GM19035 (cell line): ENCODE measurements at regions not wholly inside any gene's neighbourhood (a gene's known extent, or its start where the extent isn't known, plus 50 kb on each side); places are given as distances from the start of the nearest gene placed in this dataset.
"Not testable (repeated sequence)": the region's sequence is repeated elsewhere in the genome, so short reads cannot be mapped to it uniquely, and the experiment has no call there.

ENCODE experiments used
- ATAC-seq: cut with Tn5 transposase; IDR thresholded peaks from one replicate; pipeline ENCODE4 v1.9.1; 2021; ENCODE audit not compliant: unreplicated experiment

DNA sequence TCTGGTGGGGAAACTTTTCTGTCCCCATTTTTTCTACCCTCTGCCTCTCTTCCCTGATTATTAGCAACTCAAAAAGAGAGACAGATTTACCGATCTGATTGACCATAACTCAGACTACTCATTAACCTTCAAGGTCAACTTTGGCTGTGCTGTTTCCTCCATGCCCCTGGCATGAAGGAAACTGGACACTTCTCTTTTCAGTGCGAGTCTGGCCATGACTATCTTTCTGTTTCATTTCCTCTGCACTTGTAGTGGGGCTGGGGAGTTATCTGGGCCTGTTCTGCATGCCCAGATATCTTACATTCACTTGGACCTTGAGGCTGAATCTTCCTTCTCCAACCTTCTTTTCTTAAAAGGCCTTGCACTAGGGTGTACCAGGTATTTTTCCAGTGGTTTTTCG lies 76.9 kb upstream of the SLCO2A1 start:
- ATAC-seq, result peak; percentile 72

DNA sequence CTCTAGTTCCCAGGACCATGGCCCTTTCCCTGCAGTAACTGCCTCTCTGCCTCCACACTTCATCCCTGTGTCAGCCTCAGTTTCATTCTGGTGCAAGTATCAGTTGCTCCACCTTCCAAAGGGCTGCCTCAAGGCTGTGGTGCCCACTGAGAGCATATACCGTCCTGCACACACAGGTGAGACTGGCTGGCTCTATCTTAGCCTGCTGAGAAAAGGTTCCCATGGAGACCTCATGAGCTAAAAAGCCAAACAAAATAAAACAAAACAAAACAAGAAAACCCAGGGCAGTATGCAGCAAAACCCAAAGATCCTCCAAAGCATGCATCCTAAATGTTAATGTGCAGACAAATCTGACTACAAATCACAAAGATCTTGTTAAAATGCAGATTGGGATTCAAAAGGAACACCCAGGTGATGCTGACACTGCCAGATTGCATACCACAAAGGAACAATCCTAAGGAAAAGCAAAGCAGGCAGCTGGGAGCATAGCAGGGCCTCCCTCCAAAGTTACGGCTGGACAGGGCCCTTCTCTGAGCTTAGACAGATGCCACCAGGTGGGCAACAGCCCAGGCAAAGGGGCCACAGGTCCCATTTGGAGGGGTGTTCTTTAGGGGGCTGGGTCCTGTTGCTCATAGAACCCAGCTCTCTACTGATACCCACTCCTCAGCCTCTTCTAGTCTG lies 76.3 kb upstream of the SLCO2A1 start:
- no peak for ATAC-seq

DNA sequence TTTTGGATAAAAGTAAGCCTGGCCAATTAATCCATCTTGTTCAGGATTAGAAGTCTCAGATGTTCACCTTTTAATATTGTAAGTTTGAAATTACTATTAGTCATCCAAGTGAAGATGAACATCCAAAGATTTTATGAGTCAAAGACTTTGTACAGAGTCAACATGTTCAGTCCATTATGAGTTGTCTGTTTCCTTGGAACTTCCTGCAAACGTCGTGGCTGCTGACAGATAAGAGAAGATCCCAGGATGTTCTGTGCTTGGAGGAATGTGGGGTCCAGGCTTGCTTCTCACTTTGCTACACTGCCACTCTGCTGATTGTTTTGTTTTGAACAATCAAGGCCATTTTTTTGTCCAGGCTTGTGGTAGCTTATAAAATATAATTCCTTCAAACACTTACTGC lies 74.3 kb upstream of the SLCO2A1 start:
- no peak for ATAC-seq

DNA sequence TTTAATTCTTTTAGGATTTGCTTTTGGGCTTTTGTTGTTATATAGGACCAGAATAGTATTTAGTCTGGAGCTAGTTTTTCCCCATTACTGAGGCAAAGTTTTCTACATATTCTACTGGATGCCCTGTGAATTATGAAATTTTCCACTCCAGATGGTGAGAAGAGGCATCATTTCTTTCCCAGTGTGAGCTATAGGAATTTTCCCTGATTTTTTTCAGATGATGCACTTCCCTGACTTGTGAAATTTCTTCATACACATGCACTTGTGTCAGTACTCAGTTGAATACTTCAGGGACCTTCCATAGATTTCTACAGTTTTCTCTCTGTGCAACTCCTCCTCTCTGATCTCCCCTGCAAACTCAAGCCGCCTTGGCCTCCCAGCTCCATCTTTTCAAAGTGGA lies 73.7 kb upstream of the SLCO2A1 start:
- no peak for ATAC-seq

DNA sequence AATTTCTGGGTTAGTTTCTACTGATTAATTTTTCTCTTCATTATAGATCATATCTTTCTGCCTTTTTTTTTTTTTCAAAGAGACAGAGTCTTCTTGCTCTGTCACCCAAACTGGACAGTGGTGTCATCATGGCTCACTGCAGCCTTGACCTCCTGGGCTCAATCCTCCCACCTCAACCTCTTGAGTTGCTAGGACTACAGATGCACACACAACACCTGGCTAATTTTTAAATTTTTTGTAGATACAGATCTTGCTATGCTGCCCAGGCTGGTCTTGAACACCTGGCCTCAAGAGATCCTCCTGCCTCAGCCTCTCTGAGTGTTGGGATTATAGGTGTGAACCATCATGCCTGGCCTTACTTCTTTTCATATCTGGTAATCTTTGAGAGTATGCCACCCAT lies 73.3 kb upstream of the SLCO2A1 start:
- ATAC-seq, result no peak

DNA sequence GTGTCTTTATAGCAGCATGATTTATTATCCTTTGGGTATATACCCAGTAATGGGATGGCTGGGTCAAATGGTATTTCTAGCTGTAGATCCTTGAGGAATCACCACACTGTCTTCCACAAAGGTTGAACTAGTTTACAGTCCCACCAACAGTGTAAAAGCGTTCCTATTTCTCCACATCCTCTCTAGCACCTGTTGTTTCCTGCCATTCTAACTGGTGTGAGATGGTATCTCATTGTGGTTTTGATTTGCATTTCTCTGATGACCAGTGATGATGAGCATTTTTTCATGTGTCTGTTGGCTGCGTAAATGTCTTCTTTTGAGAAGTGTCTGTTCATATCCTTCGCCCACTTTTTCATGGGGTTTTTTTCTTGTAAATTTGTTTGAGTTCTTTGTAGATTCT lies 66.5 kb upstream of the SLCO2A1 start:
- ATAC-seq, result not testable (repeated sequence)

DNA sequence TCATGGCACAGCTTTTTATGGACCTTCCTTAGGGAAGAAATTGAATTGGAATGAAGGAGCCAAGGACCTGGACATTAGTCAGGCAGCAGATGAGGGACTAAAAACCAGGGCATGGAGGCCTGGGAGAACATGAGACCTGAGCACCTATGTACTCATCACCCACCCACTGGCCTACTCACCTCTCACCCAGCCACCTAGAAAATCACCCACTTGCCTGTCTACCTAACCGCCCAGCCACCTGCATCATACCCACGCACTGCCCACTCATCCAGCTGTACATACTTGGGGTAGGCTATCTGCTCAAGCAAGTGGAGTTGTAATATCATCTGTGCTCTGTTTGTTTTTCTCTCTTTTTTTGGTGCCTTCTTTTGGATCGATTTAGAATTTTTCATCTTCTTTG lies 65.3 kb upstream of the SLCO2A1 start:
- ATAC-seq, result no peak

DNA sequence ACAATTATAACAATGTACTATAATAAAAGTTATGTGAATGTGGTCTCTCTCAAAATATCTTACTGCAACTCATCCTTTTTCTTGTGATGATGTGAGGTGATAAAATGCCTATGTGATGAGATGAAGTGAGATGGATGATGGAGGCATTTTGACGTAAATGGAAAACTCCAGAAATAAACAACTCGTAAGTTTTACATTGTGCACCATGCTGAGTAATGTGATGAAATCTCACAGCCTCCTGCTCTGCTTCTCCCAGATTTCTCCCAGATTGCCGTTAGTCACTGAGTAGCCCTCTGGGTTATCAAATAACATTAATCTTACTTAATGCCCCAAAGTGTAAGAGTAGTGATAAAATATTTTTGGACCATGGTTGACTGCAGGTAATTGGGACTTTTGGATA lies 64.8 kb upstream of the SLCO2A1 start:
- ATAC-seq, result no peak

DNA sequence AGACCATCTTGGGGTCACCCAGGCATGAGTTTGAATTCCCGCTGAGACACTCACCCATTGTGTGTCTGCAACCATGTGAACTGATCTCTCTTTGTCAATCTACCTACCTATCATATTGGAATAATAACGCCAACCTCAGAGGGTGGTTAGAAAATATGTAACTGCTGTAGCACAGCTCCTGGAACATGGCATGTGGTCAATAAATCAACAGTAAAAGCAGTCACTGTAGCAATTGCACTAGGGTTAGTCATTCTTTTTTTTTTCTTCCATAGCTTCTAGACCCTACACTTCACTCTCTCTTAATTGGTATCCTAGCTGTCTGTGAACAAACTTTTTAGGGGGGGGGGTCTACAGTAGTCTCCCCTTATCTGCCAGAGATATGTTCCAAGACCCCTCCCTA lies 64.2 kb upstream of the SLCO2A1 start:
- no peak for ATAC-seq

DNA sequence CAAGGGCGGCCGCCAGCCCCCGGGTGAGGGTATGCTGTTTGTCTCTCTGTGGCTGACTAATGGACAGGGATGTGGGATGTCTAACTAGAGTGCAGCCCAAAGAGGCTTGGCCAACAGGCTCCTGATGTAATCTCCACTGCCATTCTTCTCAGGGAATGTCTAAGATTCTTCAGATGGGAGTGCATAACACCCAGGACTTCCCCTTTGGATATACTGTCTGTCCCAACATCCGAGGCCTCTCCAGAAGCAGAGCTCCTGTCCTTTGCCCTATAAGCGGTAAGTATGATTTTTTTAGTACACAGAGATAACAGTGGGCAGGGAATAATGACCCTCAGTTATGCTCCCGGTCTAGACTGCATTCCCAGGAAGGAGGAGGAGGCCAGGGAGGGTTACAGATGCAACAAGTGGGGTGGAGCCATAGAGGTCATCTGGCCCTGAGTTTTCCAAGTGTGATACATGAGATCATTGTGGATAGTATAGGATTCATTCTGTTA lies 62.5 kb upstream of the SLCO2A1 start:
- no peak for ATAC-seq

DNA sequence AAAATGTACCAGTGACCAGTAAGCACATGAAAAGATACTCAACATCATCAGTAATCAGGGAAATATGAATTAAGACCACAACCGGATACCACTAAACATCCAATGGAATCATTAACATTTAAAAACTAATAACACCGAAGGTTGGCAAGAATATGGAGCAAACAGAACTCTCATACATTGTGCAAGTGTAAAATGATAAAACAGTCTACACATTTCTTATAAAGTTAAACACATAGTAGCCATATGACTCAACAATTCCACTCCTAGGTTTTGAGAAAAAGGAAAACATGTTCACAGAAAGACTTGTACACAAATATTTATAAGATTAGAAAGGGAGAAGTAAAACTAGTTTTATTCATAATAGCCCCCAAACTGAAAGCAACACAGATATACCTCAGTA lies 60.3 kb upstream of the SLCO2A1 start:
- ATAC-seq, result no peak

DNA sequence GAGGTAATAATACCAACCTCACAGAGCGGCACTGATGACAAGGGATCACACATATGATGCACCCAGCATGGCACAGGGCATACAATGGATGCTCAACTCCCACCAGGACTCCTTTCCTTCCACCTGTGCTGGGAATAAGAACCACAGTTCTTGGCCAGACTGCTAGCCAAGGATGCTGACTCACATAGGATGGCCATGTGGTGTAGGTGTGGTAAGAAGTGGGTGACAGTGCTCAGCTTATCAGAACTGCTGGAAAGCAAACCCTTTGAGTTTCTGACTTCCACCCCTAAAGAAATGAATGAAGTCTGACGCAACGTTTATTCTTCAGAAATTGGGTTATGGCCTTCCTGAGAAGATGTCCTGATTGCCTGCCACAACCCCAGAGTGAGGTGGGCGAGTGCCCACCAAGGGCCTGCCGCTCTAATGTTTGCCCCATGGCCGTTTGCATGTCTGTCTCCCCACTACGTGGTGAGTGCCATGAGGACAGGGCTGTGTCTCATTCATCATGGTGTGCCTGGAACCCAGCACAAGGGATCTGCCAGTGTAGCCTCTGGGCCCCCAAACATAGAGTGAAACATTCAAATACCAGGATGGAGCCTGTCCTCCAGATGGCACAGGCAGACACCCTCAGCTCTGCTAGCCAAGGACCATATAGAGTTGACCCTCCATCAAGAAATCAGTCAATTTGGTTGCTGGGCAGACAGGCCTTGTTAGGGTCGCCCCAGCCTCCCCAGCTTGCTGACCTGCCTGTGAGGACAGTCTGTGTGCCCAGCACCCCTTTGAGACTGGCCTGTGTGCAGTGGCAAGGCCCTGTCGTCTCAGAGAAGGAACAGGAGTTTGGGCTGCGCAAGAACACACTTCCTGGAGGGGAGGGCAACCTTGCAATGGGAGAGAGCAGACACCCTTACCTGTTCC lies 57.6 kb upstream of the SLCO2A1 start:
- ATAC-seq, result no peak

DNA sequence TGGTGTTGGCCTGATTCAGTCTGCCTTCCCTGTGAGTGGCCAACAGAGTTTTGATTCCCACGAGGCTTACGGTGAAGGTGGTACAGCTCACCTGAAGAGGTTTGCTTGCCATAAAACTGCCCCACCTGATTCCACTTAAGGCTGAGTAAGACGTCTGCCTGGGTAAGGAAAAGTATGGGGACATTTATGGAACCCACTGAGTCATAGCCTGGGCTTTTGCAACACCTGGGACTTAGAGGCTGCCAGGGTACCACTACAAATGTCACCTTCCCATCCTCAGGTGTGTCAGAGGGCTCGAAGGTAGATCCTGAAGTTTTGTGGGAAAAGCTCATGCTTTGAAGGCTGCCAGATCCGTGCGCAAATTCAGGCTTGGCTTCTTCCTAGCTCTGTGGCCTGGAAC lies 56.9 kb upstream of the SLCO2A1 start:
- no peak for ATAC-seq

DNA sequence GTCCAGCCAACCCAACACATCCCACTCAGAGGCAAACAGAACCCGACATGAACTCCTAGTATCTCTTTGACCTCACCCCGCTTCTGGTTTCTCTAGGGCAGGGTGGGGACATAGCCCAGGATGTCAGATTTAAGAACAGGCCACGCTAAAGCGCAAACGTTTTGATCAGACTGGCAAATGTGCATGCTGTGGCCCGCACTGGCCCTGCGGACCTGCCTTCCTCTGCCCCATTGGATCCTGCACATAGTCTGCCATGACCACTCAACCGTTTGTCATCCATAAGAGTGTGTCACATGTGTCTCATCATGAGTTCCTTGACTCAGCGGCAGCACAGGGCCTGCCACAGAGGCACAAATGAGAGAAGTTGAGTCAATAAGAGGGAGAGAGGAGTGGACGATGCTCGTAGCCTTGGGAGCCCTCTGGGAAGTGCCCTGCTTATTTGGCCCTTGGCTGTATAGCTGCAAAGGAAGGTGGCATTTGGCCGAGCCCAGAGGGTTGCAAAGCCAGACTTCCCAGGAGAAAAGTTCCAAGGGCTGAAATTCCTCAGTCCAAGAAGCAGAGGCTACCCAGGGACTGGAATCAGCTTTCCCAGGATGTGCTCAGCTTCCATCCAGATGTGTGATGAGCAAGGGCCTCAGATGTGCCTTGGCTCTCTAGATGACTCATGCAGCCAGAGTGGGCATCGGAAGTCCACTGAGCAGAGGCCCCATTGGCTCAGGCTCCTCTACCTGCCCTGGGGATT lies 55.5 kb upstream of the SLCO2A1 start:
- no peak for ATAC-seq

DNA sequence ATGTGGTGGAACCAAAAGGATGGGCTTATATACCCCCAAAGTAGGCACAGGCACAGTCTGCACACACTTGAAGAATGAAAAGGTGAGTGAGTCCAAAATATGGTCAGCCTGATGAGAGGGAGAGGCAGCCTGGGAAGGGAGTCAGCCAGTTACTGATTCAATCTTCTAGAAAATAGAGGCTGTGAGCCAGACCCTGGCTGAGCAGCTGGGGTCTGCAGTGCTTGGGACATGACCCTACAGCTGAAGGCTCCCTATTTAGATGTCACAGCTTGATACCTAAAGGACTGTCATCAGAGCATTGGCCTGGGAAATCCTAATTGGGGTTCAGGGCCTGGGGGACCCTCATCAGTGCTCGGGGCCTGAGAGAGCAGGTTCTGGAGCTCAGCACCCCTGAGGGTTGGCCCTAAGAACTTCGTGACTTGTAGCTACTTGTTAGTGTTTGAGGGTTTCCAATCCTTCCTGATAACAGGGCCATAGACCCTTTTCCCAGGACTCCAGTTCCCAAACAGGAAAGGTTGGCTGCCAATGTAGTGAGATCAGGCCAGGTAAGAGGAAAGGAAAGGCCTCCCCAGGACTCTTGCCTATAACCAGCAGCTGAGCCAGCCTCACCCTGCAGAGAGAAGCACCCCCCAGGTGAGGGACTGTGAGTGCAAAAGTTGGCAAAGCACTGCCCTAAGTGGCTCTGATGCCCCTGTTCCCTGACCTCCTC lies 54.7 kb upstream of the SLCO2A1 start:
- ATAC-seq, result no peak

DNA sequence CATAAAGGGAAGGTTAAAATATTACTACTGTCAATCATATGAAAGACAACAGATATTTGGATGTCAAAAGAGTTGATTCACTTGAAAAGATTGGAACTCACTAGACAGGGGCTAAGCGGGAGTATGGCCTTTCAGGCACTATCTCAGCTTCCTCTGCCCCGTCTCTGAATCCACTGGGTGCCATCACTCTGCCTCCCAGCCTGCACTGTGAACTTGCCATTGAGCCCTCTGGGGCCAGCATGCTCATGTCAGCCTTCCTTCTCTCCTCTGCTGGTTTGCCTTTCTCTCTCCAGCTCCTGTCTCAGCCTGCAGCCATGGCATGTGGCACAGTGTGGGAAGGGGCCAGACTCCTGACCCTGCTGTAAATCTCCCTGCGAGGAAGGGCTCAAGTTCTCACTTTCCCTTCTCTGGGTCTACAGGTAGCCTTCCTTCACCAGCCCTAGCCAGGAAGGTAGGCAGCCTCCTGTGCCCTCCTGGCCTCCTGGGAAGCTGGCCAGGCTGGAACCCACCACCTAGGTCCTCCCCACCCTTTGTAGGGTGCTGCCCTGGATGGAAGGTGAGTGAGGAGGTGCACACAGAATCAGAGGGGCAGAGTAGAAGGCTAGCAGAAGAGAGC lies 54.0 kb upstream of the SLCO2A1 start:
- no peak for ATAC-seq

DNA sequence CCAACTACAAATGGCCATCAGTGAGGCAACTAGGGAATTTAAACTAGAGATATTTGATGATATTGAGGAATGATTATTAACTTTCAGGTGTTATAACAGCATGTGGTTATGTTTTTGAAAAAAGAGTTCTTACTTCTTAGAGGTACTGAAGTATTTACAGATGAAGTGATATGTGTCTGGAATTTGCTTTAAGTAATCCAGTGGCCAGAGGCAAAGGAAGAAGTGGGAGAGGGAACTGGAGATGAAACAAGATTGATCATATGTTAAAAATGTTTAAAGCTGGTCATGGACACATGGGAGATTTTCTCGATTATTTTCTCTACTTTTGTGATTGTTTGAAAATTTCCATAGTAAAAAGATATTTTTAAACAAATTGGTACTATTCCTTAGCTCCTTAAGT lies 53.3 kb upstream of the SLCO2A1 start:
- no peak for ATAC-seq

DNA sequence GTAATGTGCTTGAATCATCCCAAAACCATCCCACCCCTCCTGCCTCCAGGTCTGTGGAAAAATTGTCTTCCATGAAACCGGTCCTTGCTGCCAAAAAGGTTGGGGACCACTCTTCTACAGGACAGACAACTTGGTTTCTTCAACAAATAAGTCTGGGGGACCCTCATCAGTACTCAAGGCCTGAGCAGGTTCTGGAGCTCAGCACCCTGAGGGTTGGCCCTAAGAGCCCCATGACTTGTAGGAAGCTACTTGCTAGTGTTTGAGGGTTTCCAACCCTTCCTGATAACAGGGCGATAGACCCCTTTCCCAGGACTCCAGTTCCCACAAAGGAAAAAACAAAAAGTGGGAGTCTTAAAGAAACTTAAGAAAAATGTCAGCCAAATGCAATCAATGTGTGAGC lies 52.9 kb upstream of the SLCO2A1 start:
- ATAC-seq, result no peak

DNA sequence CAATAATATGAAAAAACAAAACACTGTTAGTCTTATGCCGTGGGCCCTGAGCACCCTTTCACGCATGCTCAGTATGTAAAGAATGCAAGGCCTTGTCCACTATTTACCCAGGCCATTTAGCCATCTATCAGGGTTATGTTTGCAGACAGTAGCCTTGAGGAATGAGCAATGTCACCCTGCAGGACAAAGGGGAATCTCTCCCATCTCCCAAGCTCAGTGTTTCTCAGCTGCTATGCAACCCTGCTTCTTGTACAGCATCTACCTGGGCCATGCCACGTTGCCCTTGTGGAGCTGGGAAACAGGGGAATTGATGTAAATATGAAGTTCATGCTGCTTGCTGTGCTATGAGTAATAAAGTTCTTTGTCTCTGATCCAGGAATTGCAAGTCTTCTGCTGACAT lies 51.5 kb upstream of the SLCO2A1 start:
- no peak for ATAC-seq

DNA sequence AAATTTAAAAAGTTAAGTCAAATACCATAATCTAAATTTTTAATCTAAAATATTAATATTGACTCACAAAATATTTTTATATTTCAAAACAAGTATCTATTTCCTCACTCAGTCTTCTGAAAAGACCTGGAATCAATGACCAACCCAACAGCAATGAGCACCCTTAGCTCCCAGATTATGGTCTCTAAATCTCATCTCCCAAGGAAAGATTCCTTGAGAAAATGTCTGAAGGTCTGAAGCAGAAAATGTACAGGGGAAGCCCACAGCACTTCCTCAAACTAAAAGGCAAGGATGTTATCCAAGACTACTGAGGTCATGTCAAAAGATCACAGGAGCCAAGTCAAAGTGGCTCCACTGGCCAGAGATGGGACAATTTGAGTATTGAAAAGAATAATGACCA lies 51.0 kb upstream of the SLCO2A1 start:
- ATAC-seq, result no peak

DNA sequence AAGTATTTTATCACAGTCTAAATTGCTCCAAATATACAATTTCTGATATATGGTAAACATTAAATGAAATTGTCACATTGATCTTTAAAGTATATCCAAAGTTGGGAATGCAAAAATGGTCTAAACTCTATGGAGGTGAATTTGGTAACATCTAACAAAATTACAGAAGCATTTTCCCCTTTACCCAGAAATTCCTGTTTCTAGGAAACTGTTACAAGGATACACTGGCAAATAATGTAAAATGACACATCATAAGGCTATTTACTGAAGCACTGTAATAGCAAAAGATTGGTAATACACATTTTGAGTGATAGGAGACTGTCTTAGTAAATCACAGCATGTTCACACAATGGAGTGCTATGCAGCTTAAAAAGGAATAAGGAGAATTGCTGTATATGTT lies 50.0 kb upstream of the SLCO2A1 start:
- ATAC-seq, result no peak
